DMS53 treated with DMSO at 0.1 percent for 48 hours (cell line): ENCODE measurements at regions not wholly inside any gene's neighbourhood (a gene's known extent, or its start where the extent isn't known, plus 50 kb on each side); places are given as distances from the start of the nearest gene placed in this dataset.

Experiments
- DNase-seq: peaks from one replicate; lab custom pipeline; 2025; ENCODE audit not compliant: unreplicated experiment; lab: John Stamatoyannopoulos, UW

DNA sequence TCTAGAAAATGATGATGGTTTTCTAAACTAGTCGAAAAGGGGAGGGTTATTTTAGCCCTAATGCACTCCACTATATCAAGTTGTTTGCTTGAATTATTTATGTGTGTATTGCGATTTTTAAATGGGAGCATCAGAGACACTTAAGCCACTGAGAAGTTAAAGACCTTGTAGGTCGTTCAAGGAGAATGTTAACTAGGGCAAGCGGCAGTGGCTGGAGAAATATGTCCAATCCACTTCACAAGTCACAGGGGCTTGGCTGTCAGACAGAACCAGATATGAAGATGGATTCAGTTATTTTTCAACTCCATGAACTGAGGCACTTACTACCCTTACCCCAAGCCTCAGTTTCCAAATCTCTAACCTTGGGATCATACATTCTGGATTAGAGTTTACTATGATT, 702.0 kb downstream of the CDH11 start:
- no peak for DNase-seq

GRCh38 chr16:64417711-64418227, 704.1 kb downstream of the CDH11 start:
- no peak for DNase-seq

GRCh38 chr16:64416216-64417005, 705.5 kb downstream of the CDH11 start:
- DNase-seq, result peak; percentile 6

DNA sequence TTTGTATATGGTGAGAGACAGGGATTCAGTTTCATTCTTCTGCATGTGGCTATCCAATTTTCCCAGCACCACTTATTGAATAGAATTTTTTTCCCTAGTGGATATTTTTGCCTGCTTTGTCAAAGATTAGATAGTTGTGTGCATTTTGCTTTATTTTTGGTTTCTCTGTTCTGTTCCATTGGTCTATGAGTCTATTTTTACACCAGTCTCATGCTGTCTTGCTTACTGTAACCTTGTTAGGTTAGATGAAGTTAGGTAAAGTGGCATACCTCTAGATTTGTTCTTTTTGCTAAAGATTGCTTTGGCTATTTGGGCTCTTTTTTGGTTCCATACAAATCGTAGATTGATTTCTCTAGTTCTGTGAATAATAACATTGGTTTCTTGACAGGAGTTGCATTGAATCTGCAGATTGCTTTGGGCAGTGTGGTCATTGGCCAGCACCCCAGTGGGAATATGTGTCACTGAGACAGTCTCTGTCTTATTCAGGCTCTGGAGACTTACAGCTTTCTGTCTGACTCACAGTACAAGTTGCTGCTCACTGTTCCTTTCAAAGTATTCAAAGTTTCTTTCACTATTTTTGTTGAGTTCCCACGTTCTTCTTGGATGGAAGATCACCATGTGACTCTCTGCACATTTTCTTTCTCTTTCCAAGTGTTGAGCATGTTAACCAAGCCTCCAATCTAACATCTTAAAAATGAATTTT, 709.1 kb downstream of the CDH11 start:
- no peak for DNase-seq

GRCh38 chr16:64410306-64410705, 711.6 kb downstream of the CDH11 start:
- no peak for DNase-seq

- no peak for DNase-seq
These were observed 712.1 kb downstream of the CDH11 start for GRCh38 chr16:64409783-64410210.

GRCh38 chr16:64408699-64409098, 713.2 kb downstream of the CDH11 start:
- no peak for DNase-seq

- DNase-seq, result peak; percentile 49
These were observed 715.1 kb downstream of the CDH11 start for GRCh38 chr16:64406770-64407181.

GRCh38 chr16:64403352-64403751, 718.5 kb downstream of the CDH11 start:
- DNase-seq, result peak; percentile 17

DNA sequence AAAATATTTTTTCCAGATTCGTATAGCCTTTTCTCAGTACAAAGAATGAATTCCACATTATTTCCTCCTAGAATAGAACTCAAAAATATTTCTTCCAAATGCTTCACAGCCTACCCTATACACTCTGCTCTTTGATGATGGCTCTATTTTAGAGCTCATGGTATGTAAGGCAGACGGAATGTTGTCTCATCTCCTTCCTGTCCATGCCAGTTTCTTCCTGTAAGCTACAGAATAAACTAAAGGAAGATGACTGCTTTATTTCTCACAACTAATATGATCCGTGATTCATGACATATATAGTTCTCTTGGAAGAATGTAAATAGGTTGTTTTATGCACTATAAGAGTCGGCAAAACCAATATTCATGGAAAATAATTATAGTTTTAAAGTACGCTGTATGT, 723.1 kb downstream of the CDH11 start:
- no peak for DNase-seq

- DNase-seq, result no peak
These were observed 723.8 kb downstream of the CDH11 start for GRCh38 chr16:64397945-64398508.

DNA sequence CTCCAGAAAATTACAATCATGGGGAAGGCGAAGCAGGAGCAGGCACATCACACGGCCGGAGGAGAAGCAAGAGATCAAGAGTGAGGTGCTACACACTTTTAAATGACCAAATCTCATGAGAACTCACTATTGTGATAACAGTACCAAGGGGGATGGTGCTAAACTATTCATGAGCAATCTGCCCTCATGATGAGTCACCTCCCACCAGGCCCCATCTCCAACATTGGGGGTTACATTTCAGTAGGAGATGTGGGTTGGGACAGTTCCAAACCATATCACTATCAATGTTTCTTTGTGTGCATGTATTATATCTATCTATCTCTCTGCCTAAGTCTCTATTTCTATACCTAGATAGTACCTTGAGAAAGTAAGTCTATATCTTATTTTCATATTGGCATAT, 724.8 kb downstream of the CDH11 start:
- no peak for DNase-seq

DNA sequence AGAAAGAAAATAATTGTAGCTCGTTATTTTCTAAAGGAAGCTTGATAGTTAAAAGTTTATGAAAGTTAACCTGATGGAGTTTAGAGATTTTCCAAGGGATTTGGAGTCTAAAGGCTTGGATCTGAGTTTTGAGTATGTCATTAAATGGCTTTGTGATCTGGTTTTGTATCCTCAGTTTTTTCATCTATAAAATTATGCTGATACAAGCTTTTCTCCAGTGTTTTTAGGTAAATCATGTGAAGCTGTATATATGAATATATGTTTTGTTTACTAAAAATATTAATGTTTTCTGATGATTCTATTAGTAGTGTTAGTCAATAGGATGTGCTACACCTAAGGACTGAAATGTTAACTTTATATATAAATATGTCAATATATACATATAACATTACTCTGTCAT, 727.8 kb downstream of the CDH11 start:
- DNase-seq, result no peak

GRCh38 chr16:64392456-64392855, 729.4 kb downstream of the CDH11 start:
- DNase-seq, result no peak

GRCh38 chr16:64391063-64391600, 730.7 kb downstream of the CDH11 start:
- DNase-seq, result peak; percentile 51

- DNase-seq, result no peak
These were observed 731.8 kb downstream of the CDH11 start for GRCh38 chr16:64390102-64390501.

- no peak for DNase-seq
These were observed 737.2 kb downstream of the CDH11 start for GRCh38 chr16:64384636-64385035.

- DNase-seq, result no peak
These were observed 739.9 kb downstream of the CDH11 start for GRCh38 chr16:64381979-64382378.

DNA sequence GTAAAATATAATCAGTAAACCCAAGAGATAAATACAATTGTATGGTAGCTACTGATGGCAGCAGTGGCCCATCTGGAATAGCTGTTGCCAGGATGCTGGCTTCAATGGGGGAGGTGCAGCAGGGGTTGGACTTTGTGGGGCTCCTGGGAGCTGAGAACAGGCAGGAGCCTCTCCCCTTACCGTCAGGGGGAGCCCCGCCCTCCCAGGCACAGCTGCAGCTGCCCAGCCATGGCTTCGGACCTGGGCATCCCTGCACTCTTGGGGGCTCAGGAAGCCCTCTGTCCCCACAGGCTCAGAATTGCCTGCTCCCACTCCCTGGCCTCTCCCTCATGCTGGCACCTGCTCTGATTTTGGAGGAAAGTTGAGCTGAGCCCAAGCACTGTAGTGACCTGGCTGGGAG, 741.1 kb downstream of the CDH11 start:
- DNase-seq, result no peak

GRCh38 chr16:64375391-64375980, 746.4 kb downstream of the CDH11 start:
- no peak for DNase-seq

GRCh38 chr16:64370112-64370511, 751.8 kb downstream of the CDH11 start:
- no peak for DNase-seq
